Panc1 (cell line): ENCODE measurements at regions not wholly inside any gene's neighbourhood (a gene's known extent, or its start where the extent isn't known, plus 50 kb on each side); places are given as distances from the start of the nearest gene placed in this dataset.
A peak's percentile ranks its signal among the peaks of the same experiment; 100 is the strongest.

Source experiments
- ATAC-seq: fragments of 200-7000 bp; cut with Tn5 transposase; 2 replicates; pipeline ENCODE4 v1.9.1; 2020; ENCODE audit warnings: mild to moderate bottlenecking, moderate library complexity
- BruUV-seq: library from RNA; stranded (reverse); fragments of 400-500 nt; replicated peaks from 2 replicates; lab custom pipeline; 2021; lab: Mats Ljungman, UMichigan
- CTCF ChIA-PET: fragments of 300-600 bp; sonication (Branson Sonifier 250); formaldehyde crosslinking; loops from one replicate; lab custom pipeline; 2022; ENCODE audit warnings: antibody characterized with exemption; lab: Charles Lee
- POLR2A ChIA-PET: fragments of 300-600 bp; sonication (Branson Sonifier 250); formaldehyde crosslinking; loops from one replicate; lab custom pipeline; 2022; ENCODE audit warnings: antibody characterized with exemption; lab: Charles Lee
- DNase-seq: peaks from one replicate; pipeline ENCODE4 v3.0.0-alpha.2; 2010; ENCODE audit warnings: low read depth, low spot score
- H3K27ac ChIP-seq: 2 replicates; pipeline ENCODE4 v1.5.1; 2011; ENCODE audit warnings: mild to moderate bottlenecking, low read length, inconsistent platforms
- H3K27me3 ChIP-seq: fragments of 200-500 bp; sonication (Bioruptor generic); 2 replicates; pipeline ENCODE4 v1.6.0; 2014; ENCODE audit warnings: low read length, inconsistent platforms; ENCODE audit not compliant: control insufficient read depth, insufficient read depth
- H3K36me3 ChIP-seq: fragments of 200-500 bp; sonication (Bioruptor generic); 2 replicates; pipeline ENCODE4 v1.5.1; 2014; ENCODE audit warnings: inconsistent platforms, mild to moderate bottlenecking, low read length, moderate library complexity; ENCODE audit not compliant: control insufficient read depth, insufficient read depth
- H3K4me1 ChIP-seq: 2 replicates; pipeline ENCODE4 v1.5.1; 2011; ENCODE audit warnings: inconsistent platforms, mild to moderate bottlenecking, low read length, moderate library complexity; ENCODE audit not compliant: control insufficient read depth, insufficient read depth
- H3K4me3 ChIP-seq, 2 experiments: 2 replicates each; pipeline ENCODE4 v1.5.1; 2011 to 2012; ENCODE audit warnings: low read depth in 2 of 2, low read length in 2 of 2, mild to moderate bottlenecking in 2 of 2, inconsistent platforms in 1 of 2, moderate library complexity in 1 of 2
- H3K9me3 ChIP-seq: fragments of 200-500 bp; sonication (Bioruptor generic); 2 replicates; pipeline ENCODE4 v1.5.1; 2014; ENCODE audit warnings: low read depth, mild to moderate bottlenecking, inconsistent platforms, low read length, moderate library complexity; ENCODE audit not compliant: control insufficient read depth, insufficient read depth
- POLR2AphosphoS5 ChIP-seq: IDR thresholded peaks from 2 replicates; pipeline ENCODE4 v1.6.1; 2012; ENCODE audit warnings: mild to moderate bottlenecking, low read depth, low read length, moderate library complexity
- SIN3A ChIP-seq: IDR thresholded peaks from 2 replicates; pipeline ENCODE4 v1.6.1; 2012; ENCODE audit warnings: low read depth, mild to moderate bottlenecking, low read length, moderate library complexity, borderline replicate concordance; ENCODE audit not compliant: insufficient read depth
- TCF7L2 ChIP-seq: IDR thresholded peaks from 2 replicates; pipeline ENCODE4 v1.6.1; 2011; ENCODE audit warnings: mild to moderate bottlenecking, low read depth, low read length, inconsistent platforms
- in situ Hi-C: cut with HindIII; loops from 2 replicates; pipeline ENCODE4 v1.10.0; 2016; ENCODE audit warnings: low sequenced_read_pairs, low pct_unique_long_range_greater_than_20kb
- intact Hi-C: fragments of 100-400 bp; cut with micrococcal nuclease; formaldehyde crosslinking; loops from one replicate; pipeline ENCODE4 v1.10.0; 2022; ENCODE audit not compliant: unreplicated experiment
- TF ChIP-seq, protein P1 (sequence below), 2 experiments: IDR thresholded peaks; 2 replicates each; pipeline ENCODE4 v1.6.1; 2011 to 2012; ENCODE audit warnings: low read depth in 2 of 2, control low read depth in 1 of 2, low read length in 1 of 2, mild to moderate bottlenecking in 1 of 2, moderate library complexity in 1 of 2; ENCODE audit not compliant: insufficient read depth in 1 of 2
- TF ChIP-seq, protein P2 (sequence below): fragments of 450-650 bp; IDR thresholded peaks from 2 replicates; pipeline ENCODE4 v1.5.1; 2017; ENCODE audit warnings: mild to moderate bottlenecking

DNA sequence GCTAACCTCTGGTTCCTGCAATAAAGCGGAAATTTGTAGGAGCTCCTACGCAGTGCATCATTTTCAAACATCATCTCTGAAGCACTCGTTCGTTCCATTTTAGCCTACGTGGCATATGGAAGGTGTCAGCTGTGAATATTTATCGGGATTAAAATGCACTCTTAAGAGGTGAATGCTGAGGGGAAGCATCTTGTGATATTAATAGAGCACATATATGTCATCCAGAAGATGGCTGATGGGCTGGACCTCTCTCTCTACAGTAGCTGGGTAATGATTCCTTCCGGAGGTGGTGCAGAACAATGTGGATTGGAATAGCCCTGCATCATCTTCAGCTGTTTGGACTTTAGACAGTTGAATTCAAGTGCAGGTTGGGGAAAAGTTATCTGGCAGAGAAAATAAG lies 478.7 kb downstream of the DMAC1 start:
- ChIA-PET CTCF (no interaction called here), POLR2A (no interaction called here)
- H3K4me1 ChIP-seq, result no peaks in the 10 kb centered on the region
- no peaks in the 10 kb centered on the region for H3K9me3 ChIP-seq
- no peak overlapping the region for H3K4me3 ChIP-seq
- H3K27ac ChIP-seq, result no peak overlapping the region
- no peak for TF ChIP-seq SIN3A
- TF ChIP-seq, protein P1, sequence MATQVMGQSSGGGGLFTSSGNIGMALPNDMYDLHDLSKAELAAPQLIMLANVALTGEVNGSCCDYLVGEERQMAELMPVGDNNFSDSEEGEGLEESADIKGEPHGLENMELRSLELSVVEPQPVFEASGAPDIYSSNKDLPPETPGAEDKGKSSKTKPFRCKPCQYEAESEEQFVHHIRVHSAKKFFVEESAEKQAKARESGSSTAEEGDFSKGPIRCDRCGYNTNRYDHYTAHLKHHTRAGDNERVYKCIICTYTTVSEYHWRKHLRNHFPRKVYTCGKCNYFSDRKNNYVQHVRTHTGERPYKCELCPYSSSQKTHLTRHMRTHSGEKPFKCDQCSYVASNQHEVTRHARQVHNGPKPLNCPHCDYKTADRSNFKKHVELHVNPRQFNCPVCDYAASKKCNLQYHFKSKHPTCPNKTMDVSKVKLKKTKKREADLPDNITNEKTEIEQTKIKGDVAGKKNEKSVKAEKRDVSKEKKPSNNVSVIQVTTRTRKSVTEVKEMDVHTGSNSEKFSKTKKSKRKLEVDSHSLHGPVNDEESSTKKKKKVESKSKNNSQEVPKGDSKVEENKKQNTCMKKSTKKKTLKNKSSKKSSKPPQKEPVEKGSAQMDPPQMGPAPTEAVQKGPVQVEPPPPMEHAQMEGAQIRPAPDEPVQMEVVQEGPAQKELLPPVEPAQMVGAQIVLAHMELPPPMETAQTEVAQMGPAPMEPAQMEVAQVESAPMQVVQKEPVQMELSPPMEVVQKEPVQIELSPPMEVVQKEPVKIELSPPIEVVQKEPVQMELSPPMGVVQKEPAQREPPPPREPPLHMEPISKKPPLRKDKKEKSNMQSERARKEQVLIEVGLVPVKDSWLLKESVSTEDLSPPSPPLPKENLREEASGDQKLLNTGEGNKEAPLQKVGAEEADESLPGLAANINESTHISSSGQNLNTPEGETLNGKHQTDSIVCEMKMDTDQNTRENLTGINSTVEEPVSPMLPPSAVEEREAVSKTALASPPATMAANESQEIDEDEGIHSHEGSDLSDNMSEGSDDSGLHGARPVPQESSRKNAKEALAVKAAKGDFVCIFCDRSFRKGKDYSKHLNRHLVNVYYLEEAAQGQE (IDR thresholded peaks at IDR 0.05; ENCODE audit: insufficient read depth in 1 of 2, low read depth in 2 of 2, low read length in 1 of 2), result no peak
- TF ChIP-seq, protein P2, sequence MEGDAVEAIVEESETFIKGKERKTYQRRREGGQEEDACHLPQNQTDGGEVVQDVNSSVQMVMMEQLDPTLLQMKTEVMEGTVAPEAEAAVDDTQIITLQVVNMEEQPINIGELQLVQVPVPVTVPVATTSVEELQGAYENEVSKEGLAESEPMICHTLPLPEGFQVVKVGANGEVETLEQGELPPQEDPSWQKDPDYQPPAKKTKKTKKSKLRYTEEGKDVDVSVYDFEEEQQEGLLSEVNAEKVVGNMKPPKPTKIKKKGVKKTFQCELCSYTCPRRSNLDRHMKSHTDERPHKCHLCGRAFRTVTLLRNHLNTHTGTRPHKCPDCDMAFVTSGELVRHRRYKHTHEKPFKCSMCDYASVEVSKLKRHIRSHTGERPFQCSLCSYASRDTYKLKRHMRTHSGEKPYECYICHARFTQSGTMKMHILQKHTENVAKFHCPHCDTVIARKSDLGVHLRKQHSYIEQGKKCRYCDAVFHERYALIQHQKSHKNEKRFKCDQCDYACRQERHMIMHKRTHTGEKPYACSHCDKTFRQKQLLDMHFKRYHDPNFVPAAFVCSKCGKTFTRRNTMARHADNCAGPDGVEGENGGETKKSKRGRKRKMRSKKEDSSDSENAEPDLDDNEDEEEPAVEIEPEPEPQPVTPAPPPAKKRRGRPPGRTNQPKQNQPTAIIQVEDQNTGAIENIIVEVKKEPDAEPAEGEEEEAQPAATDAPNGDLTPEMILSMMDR, result no peak
- no peak for TF ChIP-seq POLR2AphosphoS5
- no peak for TF ChIP-seq TCF7L2
- H3K27me3 ChIP-seq, result no peaks in the 10 kb centered on the region
- no TSS peak for BruUV-seq
- in situ Hi-C loops, result no loop called here
- DNase-seq (no peak), ATAC-seq (no peak)
- intact Hi-C loops, result no loop called here
- no peaks in the 10 kb centered on the region for H3K36me3 ChIP-seq

GRCh38 chr9:7320139-7320538 lies 479.4 kb downstream of the DMAC1 start:
- BruUV-seq, result no TSS peak
- ChIA-PET CTCF (no interaction called here), POLR2A (no interaction called here)
- Histone ChIP-seq H3K36me3 (no peaks in the 10 kb centered on the region), H3K4me1 (no peaks in the 10 kb centered on the region), H3K27me3 (no peaks in the 10 kb centered on the region), H3K27ac (no peak overlapping the region), H3K9me3 (no peaks in the 10 kb centered on the region), H3K4me3 (no peak overlapping the region)
- ATAC-seq (peak; percentile 51; the same call in 1 of the 2 replicates), DNase-seq (peak; percentile 30)
- intact Hi-C loops (no loop called here), in situ Hi-C loops (no loop called here)
- TF ChIP-seq SIN3A (no peak), POLR2AphosphoS5 (no peak), TCF7L2 (no peak)
- TF ChIP-seq, protein P1 (IDR thresholded peaks at IDR 0.05; ENCODE audit: insufficient read depth in 1 of 2, low read depth in 2 of 2, low read length in 1 of 2), result no peak
- TF ChIP-seq, protein P2, result no peak
